Ishikawa (cell line): ENCODE measurements at regions not wholly inside any gene's neighbourhood (a gene's known extent, or its start where the extent isn't known, plus 50 kb on each side); places are given as distances from the start of the nearest gene placed in this dataset.

Experiments used
- EGR1 ChIP-seq: IDR thresholded peaks from 2 replicates; pipeline ENCODE4 v1.6.1; 2012
- EP300 ChIP-seq: IDR thresholded peaks from 2 replicates; pipeline ENCODE4 v1.6.1; 2012; ENCODE audit warnings: borderline replicate concordance
- RAD21 ChIP-seq: IDR thresholded peaks from 2 replicates; pipeline ENCODE4 v1.6.1; 2012; ENCODE audit warnings: low read depth
- REST ChIP-seq: IDR thresholded peaks from 2 replicates; pipeline ENCODE4 v1.6.1; 2012; ENCODE audit warnings: low read depth, mild to moderate bottlenecking
- TAF1 ChIP-seq: IDR thresholded peaks from 2 replicates; pipeline ENCODE4 v1.6.1; 2012; ENCODE audit warnings: low read depth, mild to moderate bottlenecking
- TCF12 ChIP-seq: IDR thresholded peaks from 2 replicates; pipeline ENCODE4 v1.6.1; 2012; ENCODE audit warnings: low read depth
- ZBTB7A ChIP-seq: IDR thresholded peaks from 2 replicates; pipeline ENCODE4 v1.6.1; 2012; ENCODE audit warnings: low read depth

- TF ChIP-seq TAF1: no peak
- no peak for TF ChIP-seq ZBTB7A
- TF ChIP-seq RAD21: no peak
- TF ChIP-seq TCF12: no peak
- TF ChIP-seq REST: no peak
- TF ChIP-seq EP300: no peak
- no peak for TF ChIP-seq EGR1
These were observed 344.5 kb downstream of the PRR16 start for GRCh38 chr5:120808606-120809005.
